ENCODE measurements at regions not wholly inside any gene's neighbourhood (a gene's known extent, or its start where the extent isn't known, plus 50 kb on each side); places are given as distances from the start of the nearest gene placed in this dataset.

DNA sequence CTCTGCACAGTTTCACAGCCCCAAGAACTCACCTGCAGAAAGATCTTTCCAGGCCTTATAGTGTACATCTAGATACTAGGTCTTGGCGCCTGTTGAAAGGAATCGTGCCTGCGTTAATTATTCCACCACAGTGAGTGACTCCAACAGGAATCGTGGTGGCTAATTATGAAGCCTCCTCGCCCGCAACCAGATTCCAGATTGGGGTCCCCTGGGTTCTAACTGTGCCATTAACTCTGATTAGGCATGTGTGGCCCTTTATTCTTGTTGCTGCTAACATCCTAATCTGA lies 295.3 kb upstream of the MAF start:
- Histone ChIP-seq H3K36me3 (ENCODE audit: control insufficient read depth, insufficient read depth, low read length) (no peaks in the 10 kb centered on the region), H3K4me1 (no peaks in the 10 kb centered on the region), H3K79me2 (no peaks in the 10 kb centered on the region), H3K9me3 (ENCODE audit: control insufficient read depth, low read length) (no peaks in the 10 kb centered on the region), H2AFZ (no peak overlapping the region), H3K4me3 (ENCODE audit: low read depth, low read length) (no peak overlapping the region), H3K4me2 (ENCODE audit: low read length) (no peak overlapping the region), H3K27me3 (ENCODE audit: control insufficient read depth, insufficient read depth, low read length) (no peaks in the 10 kb centered on the region), H3K9ac (no peak overlapping the region), H3K27ac (no peak overlapping the region)
- TF ChIP-seq, protein P1, sequence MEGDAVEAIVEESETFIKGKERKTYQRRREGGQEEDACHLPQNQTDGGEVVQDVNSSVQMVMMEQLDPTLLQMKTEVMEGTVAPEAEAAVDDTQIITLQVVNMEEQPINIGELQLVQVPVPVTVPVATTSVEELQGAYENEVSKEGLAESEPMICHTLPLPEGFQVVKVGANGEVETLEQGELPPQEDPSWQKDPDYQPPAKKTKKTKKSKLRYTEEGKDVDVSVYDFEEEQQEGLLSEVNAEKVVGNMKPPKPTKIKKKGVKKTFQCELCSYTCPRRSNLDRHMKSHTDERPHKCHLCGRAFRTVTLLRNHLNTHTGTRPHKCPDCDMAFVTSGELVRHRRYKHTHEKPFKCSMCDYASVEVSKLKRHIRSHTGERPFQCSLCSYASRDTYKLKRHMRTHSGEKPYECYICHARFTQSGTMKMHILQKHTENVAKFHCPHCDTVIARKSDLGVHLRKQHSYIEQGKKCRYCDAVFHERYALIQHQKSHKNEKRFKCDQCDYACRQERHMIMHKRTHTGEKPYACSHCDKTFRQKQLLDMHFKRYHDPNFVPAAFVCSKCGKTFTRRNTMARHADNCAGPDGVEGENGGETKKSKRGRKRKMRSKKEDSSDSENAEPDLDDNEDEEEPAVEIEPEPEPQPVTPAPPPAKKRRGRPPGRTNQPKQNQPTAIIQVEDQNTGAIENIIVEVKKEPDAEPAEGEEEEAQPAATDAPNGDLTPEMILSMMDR (IDR thresholded peaks at IDR 0.05): no peak

DNA sequence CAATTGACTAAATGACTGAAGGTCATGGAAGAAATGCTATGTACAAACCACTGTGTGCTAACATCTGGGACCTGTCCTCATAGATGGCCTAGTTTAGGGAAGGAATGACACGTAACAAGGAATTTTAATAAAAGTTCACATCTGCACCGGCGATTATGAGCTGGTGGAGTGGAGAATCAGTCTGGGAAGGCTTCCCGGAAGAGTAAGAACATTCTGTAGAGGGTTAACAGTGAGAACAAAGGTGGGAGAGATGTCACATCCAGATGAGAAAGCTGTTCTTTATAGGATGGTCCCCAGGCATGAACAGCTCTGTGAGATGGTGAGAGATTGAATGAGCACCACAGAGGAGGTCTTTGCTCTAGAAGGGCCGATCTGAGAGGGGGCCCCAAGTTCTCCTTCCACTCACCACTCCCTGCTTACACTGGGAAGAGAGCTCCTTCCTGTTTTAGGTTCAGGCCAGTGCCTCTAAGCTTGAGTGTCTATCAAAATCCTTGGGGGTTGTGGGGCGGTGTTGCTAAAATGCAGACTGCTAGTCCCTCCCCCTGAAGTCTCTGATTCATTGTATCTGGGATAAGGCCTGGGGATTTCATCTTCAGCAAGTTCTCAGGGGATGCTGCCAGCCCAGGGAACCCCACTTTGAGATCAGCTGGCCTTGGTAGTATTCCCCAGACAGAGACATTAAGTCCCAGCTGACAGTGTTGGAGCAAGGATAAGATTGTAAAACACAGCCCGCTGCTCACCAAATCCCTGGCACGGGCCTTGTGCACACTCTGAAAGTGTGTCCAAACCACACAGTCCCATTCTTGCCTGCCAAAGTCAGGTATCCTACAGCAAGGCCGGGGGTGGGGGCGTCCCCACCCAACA lies 294.7 kb upstream of the MAF start:
- no peaks in the 10 kb centered on the region for H3K9me3 ChIP-seq (ENCODE audit: control insufficient read depth, low read length)
- no peak overlapping the region for H3K9ac ChIP-seq
- H3K4me1 ChIP-seq: no peaks in the 10 kb centered on the region
- TF ChIP-seq, protein P1 (IDR thresholded peaks at IDR 0.05): no peak
- no peak overlapping the region for H2AFZ ChIP-seq
- no peaks in the 10 kb centered on the region for H3K79me2 ChIP-seq
- H3K27me3 ChIP-seq (ENCODE audit: control insufficient read depth, insufficient read depth, low read length): no peaks in the 10 kb centered on the region
- no peak overlapping the region for H3K27ac ChIP-seq
- H3K4me2 ChIP-seq (ENCODE audit: low read length): no peak overlapping the region
- no peak overlapping the region for H3K4me3 ChIP-seq (ENCODE audit: low read depth, low read length)
- H3K36me3 ChIP-seq (ENCODE audit: control insufficient read depth, insufficient read depth, low read length): no peaks in the 10 kb centered on the region

DNA sequence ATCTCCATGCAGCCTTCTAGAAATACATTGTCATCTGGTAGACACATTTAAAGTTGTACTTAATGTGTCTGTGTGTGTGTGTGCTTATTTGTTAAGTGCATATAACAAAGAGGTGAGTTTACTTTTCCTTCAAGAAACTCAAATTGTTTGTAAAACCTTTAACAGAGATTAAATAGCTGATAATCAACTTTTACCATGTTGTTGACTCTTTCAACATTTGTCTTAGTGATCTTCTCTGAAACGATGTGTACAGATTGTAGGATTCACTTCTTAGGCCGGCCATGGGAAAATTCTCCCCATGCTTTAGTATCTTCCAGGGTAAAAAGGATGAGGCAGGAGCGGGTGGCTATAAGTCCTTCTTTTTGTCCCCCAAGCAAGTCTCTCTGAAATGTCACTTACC lies 292.9 kb upstream of the MAF start:
- Histone ChIP-seq H3K79me2 (no peaks in the 10 kb centered on the region), H3K4me2 (ENCODE audit: low read length) (no peak overlapping the region), H3K36me3 (ENCODE audit: control insufficient read depth, insufficient read depth, low read length) (no peaks in the 10 kb centered on the region), H2AFZ (no peak overlapping the region), H3K4me1 (no peaks in the 10 kb centered on the region), H3K9me3 (ENCODE audit: control insufficient read depth, low read length) (no peaks in the 10 kb centered on the region), H3K4me3 (ENCODE audit: low read depth, low read length) (no peak overlapping the region), H3K27ac (no peak overlapping the region), H3K9ac (no peak overlapping the region), H3K27me3 (ENCODE audit: control insufficient read depth, insufficient read depth, low read length) (no peaks in the 10 kb centered on the region)
- TF ChIP-seq, protein P1 (IDR thresholded peaks at IDR 0.05): no peak

DNA sequence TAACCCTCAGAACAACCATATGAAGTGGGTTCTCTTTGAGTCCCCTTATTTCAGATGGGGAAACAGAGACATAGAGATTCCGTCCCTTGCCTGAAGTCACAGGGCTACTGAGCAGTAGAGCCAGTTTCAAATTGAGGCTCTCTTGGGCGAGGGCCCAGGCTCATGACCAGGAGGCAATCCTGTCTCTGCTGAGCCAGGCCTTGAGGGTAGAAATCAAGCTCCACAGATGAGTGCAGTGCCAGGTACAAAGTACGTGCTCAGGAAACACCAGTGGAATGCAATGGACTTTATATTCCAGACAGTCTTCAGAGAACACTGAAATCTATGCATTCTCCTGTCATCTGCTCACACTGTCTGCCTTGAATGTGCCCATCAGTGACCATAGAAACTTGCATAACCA lies 291.7 kb upstream of the MAF start:
- TF ChIP-seq, protein P1 (IDR thresholded peaks at IDR 0.05): no peak
- H3K79me2 ChIP-seq: no peaks in the 10 kb centered on the region
- H3K27ac ChIP-seq: no peak overlapping the region
- H3K9me3 ChIP-seq (ENCODE audit: control insufficient read depth, low read length): no peaks in the 10 kb centered on the region
- no peaks in the 10 kb centered on the region for H3K4me1 ChIP-seq
- no peaks in the 10 kb centered on the region for H3K27me3 ChIP-seq (ENCODE audit: control insufficient read depth, insufficient read depth, low read length)
- H3K4me3 ChIP-seq (ENCODE audit: low read depth, low read length): no peak overlapping the region
- H3K36me3 ChIP-seq (ENCODE audit: control insufficient read depth, insufficient read depth, low read length): no peaks in the 10 kb centered on the region
- no peak overlapping the region for H3K4me2 ChIP-seq (ENCODE audit: low read length)
- no peak overlapping the region for H3K9ac ChIP-seq
- no peak overlapping the region for H2AFZ ChIP-seq

DNA sequence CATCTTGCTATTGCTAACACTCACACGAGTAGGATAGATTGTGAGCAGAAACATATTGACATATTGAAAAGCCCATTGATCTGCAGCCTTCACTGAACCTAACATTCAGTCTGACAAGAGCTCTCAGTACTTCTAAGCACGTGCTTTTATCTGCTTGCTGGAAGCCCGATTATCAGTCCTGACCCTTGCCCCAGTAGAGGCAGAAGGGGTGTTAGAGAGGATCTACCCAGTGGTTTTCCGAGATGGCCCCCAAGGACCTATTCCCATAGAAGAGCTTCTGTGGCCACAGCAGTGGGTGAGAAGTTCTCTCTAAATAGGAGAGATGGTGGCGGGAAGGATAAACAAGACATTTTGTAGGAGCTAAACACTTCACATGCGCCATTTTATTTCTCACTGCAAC lies 290.9 kb upstream of the MAF start:
- no peaks in the 10 kb centered on the region for H3K4me1 ChIP-seq
- no peak overlapping the region for H3K4me2 ChIP-seq (ENCODE audit: low read length)
- H3K27me3 ChIP-seq (ENCODE audit: control insufficient read depth, insufficient read depth, low read length): no peaks in the 10 kb centered on the region
- no peaks in the 10 kb centered on the region for H3K79me2 ChIP-seq
- H2AFZ ChIP-seq: no peak overlapping the region
- no peaks in the 10 kb centered on the region for H3K9me3 ChIP-seq (ENCODE audit: control insufficient read depth, low read length)
- H3K36me3 ChIP-seq (ENCODE audit: control insufficient read depth, insufficient read depth, low read length): no peaks in the 10 kb centered on the region
- no peak overlapping the region for H3K27ac ChIP-seq
- no peak overlapping the region for H3K9ac ChIP-seq
- TF ChIP-seq, protein P1 (IDR thresholded peaks at IDR 0.05): no peak
- H3K4me3 ChIP-seq (ENCODE audit: low read depth, low read length): no peak overlapping the region

All from parathyroid adenoma (tissue), 2 donors.